Lower lobe of right lung (tissue), 2 donors: ENCODE measurements at regions not wholly inside any gene's neighbourhood (a gene's known extent, or its start where the extent isn't known, plus 50 kb on each side); places are given as distances from the start of the nearest gene placed in this dataset.
A peak's percentile ranks its signal among the peaks of the same experiment; 100 is the strongest.

Source experiments
- ATAC-seq, 2 donors: fragments of 200-7000 bp; cut with Tn5 transposase; one replicate each; pipeline ENCODE4 v1.9.1; 2020 to 2022; ENCODE audit warnings: mild to moderate bottlenecking in 2 of 2, moderate library complexity in 2 of 2
- DNase-seq: peaks from one replicate; pipeline ENCODE4 v3.0.0-alpha.2; 2020
- H3K27ac ChIP-seq: fragments of 200-600 bp; one replicate; pipeline ENCODE4 v1.8.0; 2022
- H3K27me3 ChIP-seq: fragments of 200-600 bp; one replicate; pipeline ENCODE4 v1.8.0; 2022; ENCODE audit warnings: low read depth
- H3K36me3 ChIP-seq: fragments of 200-600 bp; one replicate; pipeline ENCODE4 v1.8.0; 2022; ENCODE audit warnings: mild to moderate bottlenecking
- H3K4me1 ChIP-seq: fragments of 200-600 bp; one replicate; pipeline ENCODE4 v1.8.0; 2022
- H3K4me3 ChIP-seq: fragments of 200-600 bp; one replicate; pipeline ENCODE4 v1.8.0; 2022; ENCODE audit warnings: mild to moderate bottlenecking
- H3K9me3 ChIP-seq: fragments of 200-600 bp; one replicate; pipeline ENCODE4 v1.8.0; 2022
- intact Hi-C: fragments of 100-400 bp; cut with DNase I; formaldehyde crosslinking; loops from one replicate; pipeline ENCODE4 v1.11.0; 2022
- TF ChIP-seq, protein P1 (sequence below): fragments of 200-600 bp; IDR thresholded peaks from one replicate; pipeline ENCODE4 v1.8.0; 2022; ENCODE audit warnings: antibody characterized with exemption, mild to moderate bottlenecking
- donor health status: DM: no; HTN: yes; CAD: no; lungs with severe emphysema.

DNA sequence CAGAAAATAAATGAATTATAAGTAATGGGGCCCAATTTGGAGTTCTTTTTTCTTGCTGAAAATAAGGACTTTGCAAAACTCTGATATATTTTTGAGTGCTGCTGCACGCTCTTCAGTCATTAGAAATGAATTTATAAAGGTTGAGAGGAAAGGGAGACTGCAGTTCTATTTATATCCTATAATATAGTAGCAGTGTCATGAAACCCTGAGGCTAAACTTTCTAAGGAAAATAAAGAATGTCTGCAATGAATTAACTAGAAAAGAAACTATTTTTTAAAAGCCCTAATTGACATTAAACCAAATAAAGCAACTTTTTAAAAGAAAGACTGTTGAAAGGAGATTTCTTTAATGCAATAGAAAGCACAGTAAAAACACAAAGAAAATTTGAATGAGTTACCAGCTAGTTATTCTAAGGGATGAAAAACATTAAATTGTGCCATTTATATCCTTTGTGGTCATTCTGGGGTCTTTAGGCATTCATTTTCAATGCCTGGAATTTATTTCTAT is 1072.8 kb upstream of the TMEFF2 start:
- Histone ChIP-seq H3K4me1 (no peaks in the 10 kb centered on the region), H3K27ac (no peak overlapping the region), H3K9me3 (no peaks in the 10 kb centered on the region), H3K36me3 (no peaks in the 10 kb centered on the region), H3K4me3 (no peak overlapping the region), H3K27me3 (no peaks in the 10 kb centered on the region)
- no peak for ATAC-seq
- intact Hi-C loops = no loop called here
- TF ChIP-seq, protein P1, sequence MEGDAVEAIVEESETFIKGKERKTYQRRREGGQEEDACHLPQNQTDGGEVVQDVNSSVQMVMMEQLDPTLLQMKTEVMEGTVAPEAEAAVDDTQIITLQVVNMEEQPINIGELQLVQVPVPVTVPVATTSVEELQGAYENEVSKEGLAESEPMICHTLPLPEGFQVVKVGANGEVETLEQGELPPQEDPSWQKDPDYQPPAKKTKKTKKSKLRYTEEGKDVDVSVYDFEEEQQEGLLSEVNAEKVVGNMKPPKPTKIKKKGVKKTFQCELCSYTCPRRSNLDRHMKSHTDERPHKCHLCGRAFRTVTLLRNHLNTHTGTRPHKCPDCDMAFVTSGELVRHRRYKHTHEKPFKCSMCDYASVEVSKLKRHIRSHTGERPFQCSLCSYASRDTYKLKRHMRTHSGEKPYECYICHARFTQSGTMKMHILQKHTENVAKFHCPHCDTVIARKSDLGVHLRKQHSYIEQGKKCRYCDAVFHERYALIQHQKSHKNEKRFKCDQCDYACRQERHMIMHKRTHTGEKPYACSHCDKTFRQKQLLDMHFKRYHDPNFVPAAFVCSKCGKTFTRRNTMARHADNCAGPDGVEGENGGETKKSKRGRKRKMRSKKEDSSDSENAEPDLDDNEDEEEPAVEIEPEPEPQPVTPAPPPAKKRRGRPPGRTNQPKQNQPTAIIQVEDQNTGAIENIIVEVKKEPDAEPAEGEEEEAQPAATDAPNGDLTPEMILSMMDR = no peak
- no peak for DNase-seq

DNA sequence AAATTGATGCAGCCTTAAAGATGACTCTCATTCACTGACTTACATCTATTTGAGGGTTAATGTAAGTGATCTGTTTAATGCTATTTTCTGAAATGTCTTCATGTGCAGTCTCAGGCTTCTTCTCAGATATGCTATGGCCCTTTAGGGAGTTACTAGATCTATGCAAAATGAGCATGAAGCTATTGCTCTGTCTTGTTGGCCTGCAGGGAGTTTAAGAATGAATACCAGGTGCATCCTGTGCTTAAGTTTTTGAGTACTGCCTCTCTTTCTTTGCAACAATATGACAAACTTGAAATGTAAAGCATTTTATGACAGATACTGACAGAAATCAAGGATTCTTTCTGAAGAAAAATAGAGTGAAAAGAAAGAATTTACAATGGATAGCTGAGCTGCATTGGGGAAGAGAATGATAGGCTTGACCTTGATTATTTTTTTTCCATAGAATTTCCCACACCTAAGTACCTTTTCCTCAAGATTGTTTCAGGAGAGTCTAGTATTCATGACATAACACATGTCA is 1058.3 kb upstream of the TMEFF2 start:
- Histone ChIP-seq H3K4me3 (no peak overlapping the region), H3K27me3 (no peaks in the 10 kb centered on the region), H3K27ac (no peak overlapping the region), H3K4me1 (no peaks in the 10 kb centered on the region), H3K36me3 (no peaks in the 10 kb centered on the region), H3K9me3 (no peaks in the 10 kb centered on the region)
- intact Hi-C loops = no loop called here
- ATAC-seq (no peak), DNase-seq (no peak)
- TF ChIP-seq, protein P1 = no peak

DNA sequence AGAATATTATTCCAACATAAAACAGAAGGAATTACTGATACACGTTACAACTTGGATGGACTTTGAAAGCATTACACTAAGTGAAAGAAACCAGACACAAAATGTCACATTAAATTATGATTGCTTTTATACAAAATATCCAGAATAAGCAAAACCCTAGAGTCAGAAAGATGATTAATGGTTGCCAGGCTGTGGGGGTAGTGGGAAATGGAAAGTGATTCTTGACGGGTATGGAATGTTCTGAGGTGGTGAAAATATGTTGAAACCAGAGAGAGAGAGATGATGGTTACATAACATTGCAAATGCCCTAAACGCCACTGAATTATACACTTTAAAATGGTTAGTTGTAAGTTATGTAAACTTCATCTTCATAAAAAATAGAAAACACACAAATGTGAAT is 1057.2 kb upstream of the TMEFF2 start:
- no peak overlapping the region for H3K27ac ChIP-seq
- no peaks in the 10 kb centered on the region for H3K36me3 ChIP-seq
- H3K4me3 ChIP-seq = no peak overlapping the region
- ATAC-seq (no peak), DNase-seq (no peak)
- no peaks in the 10 kb centered on the region for H3K27me3 ChIP-seq
- TF ChIP-seq, protein P1 = no peak
- H3K4me1 ChIP-seq = no peaks in the 10 kb centered on the region
- intact Hi-C loops = no loop called here
- no peaks in the 10 kb centered on the region for H3K9me3 ChIP-seq

DNA sequence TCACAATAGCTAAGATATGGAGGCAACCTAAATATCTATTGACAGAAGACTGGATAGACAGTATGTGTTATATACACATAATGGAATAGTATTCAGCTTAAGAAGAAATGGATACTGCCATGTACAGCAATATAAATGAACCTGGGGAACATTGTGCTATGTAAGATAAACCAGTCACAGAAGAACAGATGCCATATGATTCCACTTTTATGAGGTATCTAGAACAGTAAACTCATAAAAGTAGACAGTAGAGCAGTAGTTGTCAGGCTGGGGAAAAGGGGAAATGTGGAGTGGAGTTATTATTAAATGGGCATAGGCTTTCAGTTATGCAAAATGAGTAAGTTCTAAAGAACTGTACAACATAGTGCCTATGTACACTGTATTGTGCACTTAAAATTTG is 1055.7 kb upstream of the TMEFF2 start:
- Histone ChIP-seq H3K36me3 (no peaks in the 10 kb centered on the region), H3K9me3 (no peaks in the 10 kb centered on the region), H3K27ac (no peak overlapping the region), H3K4me3 (no peak overlapping the region), H3K27me3 (no peaks in the 10 kb centered on the region), H3K4me1 (no peaks in the 10 kb centered on the region)
- intact Hi-C loops = no loop called here
- no peak for DNase-seq
- TF ChIP-seq, protein P1 = no peak
- ATAC-seq = no peak

DNA sequence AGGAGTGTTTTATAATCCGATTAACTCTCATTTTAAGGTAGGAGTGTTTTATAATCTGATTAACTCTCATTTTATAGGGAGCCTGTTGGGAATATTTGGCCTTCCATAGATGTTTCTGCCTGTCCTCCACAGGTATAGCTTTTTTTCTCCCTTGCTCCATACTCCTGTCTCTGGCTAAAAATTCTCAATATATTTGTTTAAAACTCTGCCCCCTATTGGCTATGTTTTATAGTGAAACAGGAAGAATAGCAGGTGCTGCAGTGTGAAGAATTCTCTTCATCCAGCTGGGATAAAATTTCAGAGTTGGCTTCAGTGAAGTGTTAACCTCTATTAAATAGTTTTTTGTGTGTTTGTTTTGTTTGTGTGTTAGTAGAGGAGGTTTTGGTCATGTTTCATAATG is 1046.0 kb upstream of the TMEFF2 start:
- H3K9me3 ChIP-seq = no peaks in the 10 kb centered on the region
- TF ChIP-seq, protein P1 = peak; percentile 16
- no peaks in the 10 kb centered on the region for H3K4me1 ChIP-seq
- DNase-seq = no peak
- intact Hi-C loops = no loop called here
- H3K4me3 ChIP-seq = no peak overlapping the region
- no peaks in the 10 kb centered on the region for H3K27me3 ChIP-seq
- ATAC-seq = no peak
- no peaks in the 10 kb centered on the region for H3K36me3 ChIP-seq
- H3K27ac ChIP-seq = no peak overlapping the region

DNA sequence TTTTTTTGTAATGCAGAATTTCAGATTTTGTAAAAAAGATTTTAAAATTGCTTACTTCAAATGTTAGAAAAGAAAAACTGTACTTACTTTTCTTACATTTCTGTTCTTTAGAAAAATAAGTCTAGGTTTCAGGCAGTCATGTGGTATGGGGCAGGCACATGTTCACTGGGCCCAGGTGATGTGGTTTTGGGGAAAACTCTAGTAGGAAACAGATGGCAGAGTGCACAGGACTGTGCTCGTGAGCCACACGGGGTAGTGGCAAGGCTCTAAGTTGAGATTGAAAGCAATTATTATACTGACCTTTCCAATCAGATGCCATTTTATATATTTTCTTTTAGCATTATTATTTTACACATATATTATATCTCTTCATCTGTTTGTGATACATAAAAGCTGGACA is 1036.9 kb upstream of the TMEFF2 start:
- no peak overlapping the region for H3K4me3 ChIP-seq
- no peak for ATAC-seq
- no peaks in the 10 kb centered on the region for H3K4me1 ChIP-seq
- TF ChIP-seq, protein P1 = no peak
- H3K27ac ChIP-seq = no peak overlapping the region
- DNase-seq = no peak
- no peaks in the 10 kb centered on the region for H3K36me3 ChIP-seq
- H3K27me3 ChIP-seq = no peaks in the 10 kb centered on the region
- H3K9me3 ChIP-seq = no peaks in the 10 kb centered on the region
- intact Hi-C loops = no loop called here
